Keratinocyte (primary cell): ENCODE measurements at regions not wholly inside any gene's neighbourhood (a gene's known extent, or its start where the extent isn't known, plus 50 kb on each side); places are given as distances from the start of the nearest gene placed in this dataset.

Source experiments
- CTCF ChIP-seq, 3 experiments: IDR thresholded peaks in 1 of 3; conservative IDR thresholded peaks in 1 of 3; optimal IDR thresholded peaks in 1 of 3; 2 replicates in 2 of 3; 3 replicates in 1 of 3; pipeline versions ENCODE3 to v1.5.1; 2011; ENCODE audit warnings: low read length in 3 of 3, mild to moderate bottlenecking in 3 of 3, moderate library complexity in 2 of 3, control low read depth in 1 of 3, inconsistent platforms in 1 of 3; ENCODE audit not compliant: insufficient read depth in 2 of 3; ENCODE audit errors: extremely low read depth in 1 of 3
- EZH2 ChIP-seq: IDR thresholded peaks from one replicate; pipeline ENCODE4 v1.6.1; 2012; ENCODE audit warnings: inconsistent platforms, mild to moderate bottlenecking, low read length, moderate library complexity

GRCh38 chr4:18231726-18232125 is 210.2 kb upstream of the LCORL start:
- TF ChIP-seq CTCF (optimal IDR thresholded peaks at IDR 0.05 in 1 of 3, IDR thresholded peaks at IDR 0.05 in 1 of 3, conservative IDR thresholded peaks at IDR 0.05 in 1 of 3; ENCODE audit: extremely low read depth in 1 of 3, insufficient read depth in 2 of 3, low read length in 3 of 3) (no peak), EZH2 (no peak)
